ENCODE measurements at regions not wholly inside any gene's neighbourhood (a gene's known extent, or its start where the extent isn't known, plus 50 kb on each side); places are given as distances from the start of the nearest gene placed in this dataset.

GRCh38 chr6:74946961-74947360 is 258.9 kb downstream of the COL12A1 start:
- no peaks in the 10 kb centered on the region for H3K36me3 ChIP-seq (ENCODE audit: insufficient read depth, insufficient read length, low read length)
- H3K9ac ChIP-seq (ENCODE audit: insufficient read length, low read depth): no peak overlapping the region
- H3K9me3 ChIP-seq (ENCODE audit: insufficient read depth, low read length): no peaks in the 10 kb centered on the region
- H3K4me3 ChIP-seq (ENCODE audit: insufficient read length, low read depth): no peak overlapping the region
- H3K27me3 ChIP-seq (ENCODE audit: insufficient read depth, insufficient read length): no peaks in the 10 kb centered on the region
- H3K4me1 ChIP-seq (ENCODE audit: insufficient read depth, insufficient read length): no peaks in the 10 kb centered on the region
- DNase-seq (ENCODE audit: low read depth, low spot score): no peak
- TF ChIP-seq ZNF274 (IDR thresholded peaks at IDR 0.05; ENCODE audit: low read depth, low read length) (no peak), SUZ12 (IDR thresholded peaks at IDR 0.05; ENCODE audit: extremely low read depth, insufficient read depth, insufficient read length) (no peak), YY1 (IDR thresholded peaks at IDR 0.05; ENCODE audit: insufficient read depth, insufficient read length) (no peak)

GRCh38 chr6:74942130-74942529 is 263.7 kb downstream of the COL12A1 start:
- Histone ChIP-seq H3K4me1 (ENCODE audit: insufficient read depth, insufficient read length) (no peaks in the 10 kb centered on the region), H3K4me3 (ENCODE audit: insufficient read length, low read depth) (no peak overlapping the region), H3K9me3 (ENCODE audit: insufficient read depth, low read length) (no peaks in the 10 kb centered on the region), H3K9ac (ENCODE audit: insufficient read length, low read depth) (no peak overlapping the region), H3K36me3 (ENCODE audit: insufficient read depth, insufficient read length, low read length) (no peaks in the 10 kb centered on the region), H3K27me3 (ENCODE audit: insufficient read depth, insufficient read length) (no peaks in the 10 kb centered on the region)
- TF ChIP-seq SUZ12 (IDR thresholded peaks at IDR 0.05; ENCODE audit: extremely low read depth, insufficient read depth, insufficient read length) (no peak), ZNF274 (IDR thresholded peaks at IDR 0.05; ENCODE audit: low read depth, low read length) (no peak), YY1 (IDR thresholded peaks at IDR 0.05; ENCODE audit: insufficient read depth, insufficient read length) (no peak)
- DNase-seq (ENCODE audit: low read depth, low spot score): no peak

- H3K4me3 ChIP-seq (ENCODE audit: insufficient read length, low read depth): no peak overlapping the region
- no peaks in the 10 kb centered on the region for H3K4me1 ChIP-seq (ENCODE audit: insufficient read depth, insufficient read length)
- H3K9me3 ChIP-seq (ENCODE audit: insufficient read depth, low read length): no peaks in the 10 kb centered on the region
- no peaks in the 10 kb centered on the region for H3K27me3 ChIP-seq (ENCODE audit: insufficient read depth, insufficient read length)
- no peak for DNase-seq (ENCODE audit: low read depth, low spot score)
- H3K9ac ChIP-seq (ENCODE audit: insufficient read length, low read depth): no peak overlapping the region
- TF ChIP-seq SUZ12 (IDR thresholded peaks at IDR 0.05; ENCODE audit: extremely low read depth, insufficient read depth, insufficient read length) (no peak), ZNF274 (IDR thresholded peaks at IDR 0.05; ENCODE audit: low read depth, low read length) (no peak), YY1 (IDR thresholded peaks at IDR 0.05; ENCODE audit: insufficient read depth, insufficient read length) (no peak)
- H3K36me3 ChIP-seq (ENCODE audit: insufficient read depth, insufficient read length, low read length): no peaks in the 10 kb centered on the region
These were observed 264.4 kb downstream of the COL12A1 start for GRCh38 chr6:74941424-74941823.

GRCh38 chr6:74939721-74940620 is 265.9 kb downstream of the COL12A1 start:
- Histone ChIP-seq H3K36me3 (ENCODE audit: insufficient read depth, insufficient read length, low read length) (no peaks in the 10 kb centered on the region), H3K27me3 (ENCODE audit: insufficient read depth, insufficient read length) (no peaks in the 10 kb centered on the region), H3K4me1 (ENCODE audit: insufficient read depth, insufficient read length) (no peaks in the 10 kb centered on the region), H3K9ac (ENCODE audit: insufficient read length, low read depth) (no peak overlapping the region), H3K4me3 (ENCODE audit: insufficient read length, low read depth) (no peak overlapping the region), H3K9me3 (ENCODE audit: insufficient read depth, low read length) (no peaks in the 10 kb centered on the region)
- TF ChIP-seq ZNF274 (IDR thresholded peaks at IDR 0.05; ENCODE audit: low read depth, low read length) (no peak), YY1 (IDR thresholded peaks at IDR 0.05; ENCODE audit: insufficient read depth, insufficient read length) (no peak), SUZ12 (IDR thresholded peaks at IDR 0.05; ENCODE audit: extremely low read depth, insufficient read depth, insufficient read length) (no peak)
- DNase-seq (ENCODE audit: low read depth, low spot score): no peak

GRCh38 chr6:74939151-74939708 is 266.6 kb downstream of the COL12A1 start:
- no peaks in the 10 kb centered on the region for H3K9me3 ChIP-seq (ENCODE audit: insufficient read depth, low read length)

GRCh38 chr6:74937936-74938335 is 267.9 kb downstream of the COL12A1 start:
- no peaks in the 10 kb centered on the region for H3K9me3 ChIP-seq (ENCODE audit: insufficient read depth, low read length)

More at GRCh38 chr6:74939151-74939708, 266.6 kb downstream of the COL12A1 start:
- no peaks in the 10 kb centered on the region for H3K36me3 ChIP-seq (ENCODE audit: insufficient read depth, insufficient read length, low read length)
- H3K4me3 ChIP-seq (ENCODE audit: insufficient read length, low read depth): no peak overlapping the region
- no peak overlapping the region for H3K9ac ChIP-seq (ENCODE audit: insufficient read length, low read depth)
- no peaks in the 10 kb centered on the region for H3K4me1 ChIP-seq (ENCODE audit: insufficient read depth, insufficient read length)
- DNase-seq (ENCODE audit: low read depth, low spot score): no peak
- H3K27me3 ChIP-seq (ENCODE audit: insufficient read depth, insufficient read length): no peaks in the 10 kb centered on the region
- no peak for TF ChIP-seq YY1 (IDR thresholded peaks at IDR 0.05; ENCODE audit: insufficient read depth, insufficient read length)
- TF ChIP-seq ZNF274 (IDR thresholded peaks at IDR 0.05; ENCODE audit: low read depth, low read length): no peak
- no peak for TF ChIP-seq SUZ12 (IDR thresholded peaks at IDR 0.05; ENCODE audit: extremely low read depth, insufficient read depth, insufficient read length)

GRCh38 chr6:74936886-74937285 is 269.0 kb downstream of the COL12A1 start:
- DNase-seq (ENCODE audit: low read depth, low spot score): no peak
- no peak for TF ChIP-seq ZNF274 (IDR thresholded peaks at IDR 0.05; ENCODE audit: low read depth, low read length)
- no peak for TF ChIP-seq YY1 (IDR thresholded peaks at IDR 0.05; ENCODE audit: insufficient read depth, insufficient read length)
- TF ChIP-seq SUZ12 (IDR thresholded peaks at IDR 0.05; ENCODE audit: extremely low read depth, insufficient read depth, insufficient read length): no peak

More at GRCh38 chr6:74937936-74938335, 267.9 kb downstream of the COL12A1 start:
- no peak for TF ChIP-seq ZNF274 (IDR thresholded peaks at IDR 0.05; ENCODE audit: low read depth, low read length)
- no peak for TF ChIP-seq SUZ12 (IDR thresholded peaks at IDR 0.05; ENCODE audit: extremely low read depth, insufficient read depth, insufficient read length)
- no peak for TF ChIP-seq YY1 (IDR thresholded peaks at IDR 0.05; ENCODE audit: insufficient read depth, insufficient read length)
- DNase-seq (ENCODE audit: low read depth, low spot score): no peak
- Histone ChIP-seq H3K9ac (ENCODE audit: insufficient read length, low read depth) (no peak overlapping the region), H3K4me1 (ENCODE audit: insufficient read depth, insufficient read length) (no peaks in the 10 kb centered on the region), H3K36me3 (ENCODE audit: insufficient read depth, insufficient read length, low read length) (no peaks in the 10 kb centered on the region), H3K4me3 (ENCODE audit: insufficient read length, low read depth) (no peak overlapping the region), H3K27me3 (ENCODE audit: insufficient read depth, insufficient read length) (no peaks in the 10 kb centered on the region)

More at GRCh38 chr6:74936886-74937285, 269.0 kb downstream of the COL12A1 start:
- no peak overlapping the region for H3K9ac ChIP-seq (ENCODE audit: insufficient read length, low read depth)
- H3K27me3 ChIP-seq (ENCODE audit: insufficient read depth, insufficient read length): no peaks in the 10 kb centered on the region
- H3K4me1 ChIP-seq (ENCODE audit: insufficient read depth, insufficient read length): no peaks in the 10 kb centered on the region
- no peak overlapping the region for H3K4me3 ChIP-seq (ENCODE audit: insufficient read length, low read depth)
- H3K36me3 ChIP-seq (ENCODE audit: insufficient read depth, insufficient read length, low read length): no peaks in the 10 kb centered on the region
- no peaks in the 10 kb centered on the region for H3K9me3 ChIP-seq (ENCODE audit: insufficient read depth, low read length)

All from NT2/D1 (cell line).